Skeletal muscle satellite cell (primary cell): ENCODE measurements at regions not wholly inside any gene's neighbourhood (a gene's known extent, or its start where the extent isn't known, plus 50 kb on each side); places are given as distances from the start of the nearest gene placed in this dataset.
"Not testable (repeated sequence)": the region's sequence is repeated elsewhere in the genome, so short reads cannot be mapped to it uniquely, and the experiment has no call there.

ENCODE experiments used
- H3K27me3 ChIP-seq: 2 replicates; pipeline ENCODE4 v1.7.0; 2013; ENCODE audit warnings: low read length; ENCODE audit not compliant: control insufficient read depth, insufficient read depth
- H3K36me3 ChIP-seq: 2 replicates; pipeline ENCODE4 v1.7.0; 2013; ENCODE audit warnings: mild to moderate bottlenecking, control low read depth, low read length; ENCODE audit not compliant: insufficient read depth
- H3K4me1 ChIP-seq: 2 replicates; pipeline ENCODE4 v1.7.0; 2013; ENCODE audit warnings: low read length; ENCODE audit not compliant: control insufficient read depth, insufficient read depth
- H3K4me2 ChIP-seq: 2 replicates; pipeline ENCODE4 v1.7.0; 2013; ENCODE audit warnings: mild to moderate bottlenecking, low read length
- H3K4me3 ChIP-seq: 2 replicates; pipeline ENCODE4 v1.7.0; 2013; ENCODE audit warnings: low read length
- H3K9ac ChIP-seq: 2 replicates; pipeline ENCODE4 v1.7.0; 2013; ENCODE audit warnings: mild to moderate bottlenecking, low read depth, low read length, moderate library complexity
- H3K9me3 ChIP-seq: replicated peaks from 2 replicates; pipeline ENCODE4 v1.7.0; 2013; ENCODE audit warnings: mild to moderate bottlenecking, control low read depth, low read length

- Histone ChIP-seq H3K4me2 (no peak overlapping the region), H3K9me3 (no peaks in the 10 kb centered on the region), H3K36me3 (no peaks in the 10 kb centered on the region), H3K27me3 (no peaks in the 10 kb centered on the region), H3K9ac (no peak overlapping the region), H3K4me1 (no peaks in the 10 kb centered on the region), H3K4me3 (no peak overlapping the region)
Observed at GRCh38 chr12:126282691-126283090, 1217.5 kb downstream of the AACS start.

GRCh38 chr12:126286203-126286602, 1221.0 kb downstream of the AACS start:
- no peak overlapping the region for H3K9ac ChIP-seq
- no peaks in the 10 kb centered on the region for H3K36me3 ChIP-seq
- H3K4me1 ChIP-seq: no peaks in the 10 kb centered on the region
- H3K27me3 ChIP-seq: no peaks in the 10 kb centered on the region
- H3K4me2 ChIP-seq: no peak overlapping the region
- H3K4me3 ChIP-seq: no peak overlapping the region
- no peaks in the 10 kb centered on the region for H3K9me3 ChIP-seq

- H3K36me3 ChIP-seq: no peaks in the 10 kb centered on the region
Observed at GRCh38 chr12:126290456-126290855, 1225.2 kb downstream of the AACS start.

GRCh38 chr12:126291987-126292386, 1226.8 kb downstream of the AACS start:
- not testable (repeated sequence) for H3K36me3 ChIP-seq, H3K4me1 ChIP-seq, H3K27me3 ChIP-seq, H3K9ac ChIP-seq, H3K4me3 ChIP-seq, H3K9me3 ChIP-seq, H3K4me2 ChIP-seq

More at GRCh38 chr12:126290456-126290855, 1225.2 kb downstream of the AACS start:
- Histone ChIP-seq H3K9ac (no peak overlapping the region), H3K4me3 (no peak overlapping the region), H3K27me3 (no peaks in the 10 kb centered on the region), H3K9me3 (no peaks in the 10 kb centered on the region), H3K4me1 (no peaks in the 10 kb centered on the region), H3K4me2 (no peak overlapping the region)

GRCh38 chr12:126295652-126296051, 1230.4 kb downstream of the AACS start:
- no peak overlapping the region for H3K9ac ChIP-seq
- no peak overlapping the region for H3K4me3 ChIP-seq
- no peak overlapping the region for H3K4me2 ChIP-seq
- H3K36me3 ChIP-seq: no peaks in the 10 kb centered on the region
- H3K27me3 ChIP-seq: no peaks in the 10 kb centered on the region
- H3K4me1 ChIP-seq: no peaks in the 10 kb centered on the region
- no peaks in the 10 kb centered on the region for H3K9me3 ChIP-seq

- H3K36me3 ChIP-seq: no peaks in the 10 kb centered on the region
- H3K4me1 ChIP-seq: no peaks in the 10 kb centered on the region
- H3K4me3 ChIP-seq: no peak overlapping the region
- H3K4me2 ChIP-seq: no peak overlapping the region
- no peaks in the 10 kb centered on the region for H3K27me3 ChIP-seq
- H3K9ac ChIP-seq: no peak overlapping the region
- H3K9me3 ChIP-seq: no peaks in the 10 kb centered on the region
Observed at GRCh38 chr12:126309278-126309677, 1244.0 kb downstream of the AACS start.

DNA sequence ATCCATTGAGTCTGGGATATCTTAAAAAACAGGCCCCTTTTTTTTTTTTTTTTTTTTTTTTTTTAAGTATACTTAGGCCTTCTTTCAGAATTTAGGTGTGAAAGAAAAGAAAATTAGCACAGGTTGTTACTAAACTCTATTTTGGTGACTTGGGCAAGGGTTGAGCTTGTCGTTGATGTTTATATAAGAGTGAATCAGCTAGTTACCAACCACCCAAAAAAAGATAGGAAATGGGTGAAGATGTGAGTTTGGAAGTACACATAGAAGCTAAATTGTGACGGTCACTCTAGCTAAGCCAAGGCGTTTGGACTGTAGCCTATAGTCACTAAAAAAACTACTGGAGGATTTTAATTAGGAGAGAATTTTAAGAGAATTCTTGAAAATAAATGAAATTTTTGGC, 1247.2 kb downstream of the AACS start:
- Histone ChIP-seq H3K4me1 (no peaks in the 10 kb centered on the region), H3K4me2 (no peak overlapping the region), H3K9ac (no peak overlapping the region), H3K27me3 (no peaks in the 10 kb centered on the region), H3K36me3 (no peaks in the 10 kb centered on the region), H3K9me3 (no peaks in the 10 kb centered on the region), H3K4me3 (no peak overlapping the region)

- Histone ChIP-seq H3K4me3 (no peak overlapping the region), H3K4me1 (no peaks in the 10 kb centered on the region), H3K27me3 (no peaks in the 10 kb centered on the region), H3K36me3 (no peaks in the 10 kb centered on the region), H3K9me3 (no peaks in the 10 kb centered on the region), H3K4me2 (no peak overlapping the region), H3K9ac (no peak overlapping the region)
Observed at GRCh38 chr12:126316411-126316810, 1251.2 kb downstream of the AACS start.

- H3K27me3 ChIP-seq: no peaks in the 10 kb centered on the region
- H3K4me1 ChIP-seq: peaks cover 28% of the 10 kb centered on the region
- H3K9me3 ChIP-seq: no peaks in the 10 kb centered on the region
- H3K9ac ChIP-seq: peak overlapping the region; percentile 42
- peak overlapping the region; percentile 52 for H3K4me2 ChIP-seq
- no peaks in the 10 kb centered on the region for H3K36me3 ChIP-seq
- H3K4me3 ChIP-seq: no peak overlapping the region
Observed at GRCh38 chr12:126337556-126338441, 1272.6 kb downstream of the AACS start.

DNA sequence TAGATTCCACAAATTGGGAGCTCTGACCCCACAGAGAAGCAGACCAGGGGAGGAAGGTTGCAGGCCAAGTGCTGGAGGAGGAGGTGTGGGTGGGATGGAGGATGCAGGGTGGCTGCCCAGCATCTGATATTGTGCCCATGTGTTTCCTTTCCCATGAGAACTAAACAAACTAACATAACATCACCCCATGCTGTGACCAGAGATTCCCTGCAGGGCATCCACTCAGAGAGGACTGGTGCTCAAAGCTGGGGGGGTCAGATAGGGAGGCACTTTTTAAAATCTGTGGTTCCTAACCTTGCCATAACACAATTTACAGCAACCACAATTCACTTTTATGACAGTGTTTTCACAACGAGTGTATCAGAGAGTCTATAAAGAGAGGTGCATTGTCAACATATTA, 1277.6 kb downstream of the AACS start:
- no peaks in the 10 kb centered on the region for H3K9me3 ChIP-seq
- H3K4me1 ChIP-seq: peaks cover 12% of the 10 kb centered on the region
- no peak overlapping the region for H3K9ac ChIP-seq
- H3K4me2 ChIP-seq: no peak overlapping the region
- H3K4me3 ChIP-seq: no peak overlapping the region
- H3K36me3 ChIP-seq: no peaks in the 10 kb centered on the region
- H3K27me3 ChIP-seq: no peaks in the 10 kb centered on the region

DNA sequence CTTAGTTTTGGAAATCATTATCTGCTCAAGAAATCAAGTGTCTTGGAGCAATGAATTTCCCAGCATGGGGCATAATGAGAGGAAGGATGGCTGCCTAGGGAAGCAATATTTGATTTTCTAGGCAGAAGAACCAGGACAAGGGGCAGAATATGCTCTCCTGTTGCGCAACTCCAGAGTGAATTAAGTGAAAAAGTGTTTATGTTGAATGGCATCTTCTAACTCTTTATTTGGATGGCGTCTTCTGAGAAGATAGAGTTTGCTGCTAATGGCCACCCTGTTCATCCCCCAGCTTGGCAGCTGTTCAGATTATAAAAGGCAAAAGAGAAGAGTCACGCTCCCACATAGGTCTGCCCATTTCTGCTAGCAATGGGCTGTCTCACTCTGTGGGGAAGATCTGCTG, 1278.1 kb downstream of the AACS start:
- Histone ChIP-seq H3K4me1 (peaks cover 8% of the 10 kb centered on the region), H3K27me3 (no peaks in the 10 kb centered on the region), H3K9me3 (no peaks in the 10 kb centered on the region), H3K9ac (no peak overlapping the region), H3K4me3 (no peak overlapping the region), H3K36me3 (no peaks in the 10 kb centered on the region), H3K4me2 (no peak overlapping the region)

GRCh38 chr12:126346087-126346486, 1280.9 kb downstream of the AACS start:
- Histone ChIP-seq H3K36me3 (no peaks in the 10 kb centered on the region), H3K9me3 (no peaks in the 10 kb centered on the region), H3K27me3 (no peaks in the 10 kb centered on the region)

More at GRCh38 chr12:126346087-126346486, 1280.9 kb downstream of the AACS start:
- Histone ChIP-seq H3K9ac (no peak overlapping the region), H3K4me2 (no peak overlapping the region), H3K4me3 (no peak overlapping the region), H3K4me1 (no peaks in the 10 kb centered on the region)
